K562 (cell line): ENCODE measurements at regions not wholly inside any gene's neighbourhood (a gene's known extent, or its start where the extent isn't known, plus 50 kb on each side); places are given as distances from the start of the nearest gene placed in this dataset.

Source experiments
- ATAC-seq: fragments of 200-7000 bp; cut with Tn5 transposase; 3 replicates; pipeline ENCODE4 v1.9.1; 2020; ENCODE audit warnings: moderate library complexity
- BruUV-seq: library from RNA; stranded (reverse); fragments of 400-500 nt; replicated peaks from 2 replicates; lab custom pipeline; 2021; lab: Mats Ljungman, UMichigan
- CTCF ChIA-PET: fragments of 300-600 bp; formaldehyde crosslinking; extraction: SDS; loops from one replicate; lab custom pipeline; 2021; ENCODE audit warnings: low intra/inter-chr PET ratio; lab: Yijun Ruan, JAX
- POLR2A ChIA-PET: fragments of 300-600, 350-650 bp; sonication (Branson Sonifier 250); formaldehyde crosslinking; extraction: SDS; loops from one replicate; lab custom pipeline; 2021; ENCODE audit warnings: antibody characterized with exemption, inconsistent platforms; lab: Yijun Ruan, JAX
- DNase-seq, 4 experiments: peaks; one replicate each; pipeline versions ENCODE4 v3.0.0 to v3.0.0-alpha.2; 2011 to 2018; ENCODE audit warnings: low spot score in 3 of 4, mixed read lengths in 3 of 4; ENCODE audit errors: extremely low read depth in 1 of 4
- FAIRE-seq: peaks from 2 replicates; lab custom pipeline; 2011; peaks lifted over from hg19 to GRCh38; lab: Jason Lieb, UNC
- H2AFZ ChIP-seq: 2 replicates; pipeline ENCODE4 v1.6.0; 2011; ENCODE audit warnings: low read depth, low read length, control low read depth, inconsistent platforms
- H3K27ac ChIP-seq: fragments of 200-600 bp; 3 replicates; pipeline ENCODE4 v1.8.0; 2011; ENCODE audit warnings: low read depth, mild to moderate bottlenecking, control low read depth, inconsistent platforms, low read length, moderate library complexity, mixed read lengths; ENCODE audit errors: extremely low read depth
- H3K27me3 ChIP-seq, 2 experiments: fragments of 300-600 bp in 1 of 2; 2 replicates in 1 of 2; 3 replicates in 1 of 2; pipeline versions ENCODE4 v1.6.0 to v1.8.0; 2011; ENCODE audit warnings: inconsistent platforms in 2 of 2, low read length in 2 of 2, mild to moderate bottlenecking in 1 of 2, mixed read lengths in 1 of 2, moderate library complexity in 1 of 2; ENCODE audit not compliant: control insufficient read depth in 2 of 2, insufficient read depth in 2 of 2
- H3K36me3 ChIP-seq: fragments of 300-600 bp; 3 replicates; pipeline ENCODE4 v1.8.0; 2011; ENCODE audit warnings: mild to moderate bottlenecking, low read length, inconsistent platforms; ENCODE audit not compliant: control insufficient read depth, insufficient read depth
- H3K4me1 ChIP-seq, 2 experiments: fragments of 200-600 bp in 1 of 2; replicated peaks in 1 of 2; 2 replicates in 1 of 2; 3 replicates in 1 of 2; pipeline versions ENCODE4 v1.5.1 to v1.8.0; 2011; ENCODE audit warnings: inconsistent platforms in 2 of 2, low read length in 2 of 2, mild to moderate bottlenecking in 1 of 2, mixed read lengths in 1 of 2, moderate library complexity in 1 of 2; ENCODE audit not compliant: control insufficient read depth in 2 of 2, insufficient read depth in 2 of 2
- H3K4me2 ChIP-seq: 2 replicates; pipeline ENCODE4 v1.6.1; 2011; ENCODE audit warnings: low read length, control low read depth, inconsistent platforms, mixed read lengths; ENCODE audit not compliant: insufficient read depth
- H3K4me3 ChIP-seq: fragments of 200-600 bp; sonication (generic), shearing (Covaris generic); 2 replicates; pipeline ENCODE4 v1.5.1; 2016; ENCODE audit warnings: control low read depth, inconsistent platforms
- H3K79me2 ChIP-seq: fragments of 200-600 bp; 3 replicates; pipeline ENCODE4 v1.8.0; 2011; ENCODE audit warnings: low read length, inconsistent platforms; ENCODE audit not compliant: control insufficient read depth, insufficient read depth
- H3K9ac ChIP-seq, 2 experiments: 2 replicates each; pipeline versions ENCODE4 v1.6.0 to v1.6.1; 2011; ENCODE audit warnings: low read depth in 2 of 2, low read length in 2 of 2, control low read depth in 1 of 2, inconsistent platforms in 1 of 2, mild to moderate bottlenecking in 1 of 2, mixed read lengths in 1 of 2; ENCODE audit not compliant: insufficient read depth in 1 of 2
- H3K9me1 ChIP-seq: one replicate; pipeline ENCODE4 v1.6.0; 2011; ENCODE audit warnings: inconsistent platforms, mild to moderate bottlenecking, low read length, moderate library complexity; ENCODE audit not compliant: control insufficient read depth, insufficient read depth
- H3K9me3 ChIP-seq: replicated peaks from 2 replicates; pipeline ENCODE4 v1.5.1; 2011; ENCODE audit warnings: low read depth, low read length, inconsistent platforms; ENCODE audit not compliant: control insufficient read depth, insufficient read depth
- H4K20me1 ChIP-seq: replicated peaks from 2 replicates; pipeline ENCODE4 v1.6.1; 2011; ENCODE audit warnings: low read length, inconsistent platforms, mixed read lengths; ENCODE audit not compliant: control insufficient read depth, insufficient read depth
- WGBS: fragments of 100-300 bp; shearing (Covaris generic); methylation state at CpG from one replicate; pipeline ENCODE4 v1.1.6; 2016; ENCODE audit warnings: low coverage, mixed read lengths; ENCODE audit not compliant: insufficient coverage; ENCODE audit errors: missing lambda C conversion rate; 5-methylcytosine and 5-hydroxymethylcytosine counted together
- in situ Hi-C: fragments of 300-500 bp; cut with MboI; formaldehyde crosslinking; loops from 4 replicates; pipeline ENCODE4 v1.15.0; 2018; ENCODE audit warnings: inconsistent platforms, mixed read lengths
- intact Hi-C: fragments of 100-400 bp; cut with micrococcal nuclease; formaldehyde crosslinking; loops from 2 replicates; pipeline ENCODE4 v1.14.2; 2022
- TF ChIP-seq, protein P1 (sequence below), 2 experiments: fragments of 450-650 bp; formaldehyde crosslinking in 1 of 2; IDR thresholded peaks; 2 replicates each; pipeline versions ENCODE4 v1.4.0 to v1.6.1; 2014 to 2020; ENCODE audit warnings: mild to moderate bottlenecking in 2 of 2, borderline replicate concordance in 1 of 2, low read depth in 1 of 2
- TF ChIP-seq, protein P2 (sequence below): sonication (generic); formaldehyde crosslinking; IDR thresholded peaks from 2 replicates; pipeline ENCODE4 v1.4.0; 2020; ENCODE audit warnings: mild to moderate bottlenecking, missing genetic modification reagents
- TF ChIP-seq, protein P3 (sequence below): fragments of 250-450 bp; sonication (Bioruptor Pico); IDR thresholded peaks from 2 replicates; pipeline ENCODE4 v1.9.0; 2021; ENCODE audit warnings: mild to moderate bottlenecking, inconsistent platforms

DNA sequence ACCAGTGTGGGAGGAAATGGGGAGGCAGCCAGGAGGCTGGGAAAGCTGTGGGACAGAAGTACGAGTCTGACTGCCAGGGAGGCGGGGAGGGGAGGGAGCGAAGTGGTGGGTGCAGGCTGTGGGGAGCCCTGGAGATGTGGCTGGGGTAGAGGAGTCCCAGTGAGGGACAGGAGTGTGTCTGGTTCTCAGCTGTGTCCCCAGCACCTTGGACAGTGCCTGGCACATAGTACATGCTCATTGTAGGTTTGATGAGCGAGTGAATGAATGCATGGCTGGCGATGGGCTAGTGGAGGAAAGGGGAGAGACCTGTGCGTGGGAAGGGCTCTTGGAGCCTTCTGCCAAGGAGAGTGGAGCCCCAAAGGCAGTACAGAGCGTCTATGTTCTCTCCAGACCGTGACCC, 104.1 kb downstream of the SIK1 start (continued):
- TF ChIP-seq, protein P1, sequence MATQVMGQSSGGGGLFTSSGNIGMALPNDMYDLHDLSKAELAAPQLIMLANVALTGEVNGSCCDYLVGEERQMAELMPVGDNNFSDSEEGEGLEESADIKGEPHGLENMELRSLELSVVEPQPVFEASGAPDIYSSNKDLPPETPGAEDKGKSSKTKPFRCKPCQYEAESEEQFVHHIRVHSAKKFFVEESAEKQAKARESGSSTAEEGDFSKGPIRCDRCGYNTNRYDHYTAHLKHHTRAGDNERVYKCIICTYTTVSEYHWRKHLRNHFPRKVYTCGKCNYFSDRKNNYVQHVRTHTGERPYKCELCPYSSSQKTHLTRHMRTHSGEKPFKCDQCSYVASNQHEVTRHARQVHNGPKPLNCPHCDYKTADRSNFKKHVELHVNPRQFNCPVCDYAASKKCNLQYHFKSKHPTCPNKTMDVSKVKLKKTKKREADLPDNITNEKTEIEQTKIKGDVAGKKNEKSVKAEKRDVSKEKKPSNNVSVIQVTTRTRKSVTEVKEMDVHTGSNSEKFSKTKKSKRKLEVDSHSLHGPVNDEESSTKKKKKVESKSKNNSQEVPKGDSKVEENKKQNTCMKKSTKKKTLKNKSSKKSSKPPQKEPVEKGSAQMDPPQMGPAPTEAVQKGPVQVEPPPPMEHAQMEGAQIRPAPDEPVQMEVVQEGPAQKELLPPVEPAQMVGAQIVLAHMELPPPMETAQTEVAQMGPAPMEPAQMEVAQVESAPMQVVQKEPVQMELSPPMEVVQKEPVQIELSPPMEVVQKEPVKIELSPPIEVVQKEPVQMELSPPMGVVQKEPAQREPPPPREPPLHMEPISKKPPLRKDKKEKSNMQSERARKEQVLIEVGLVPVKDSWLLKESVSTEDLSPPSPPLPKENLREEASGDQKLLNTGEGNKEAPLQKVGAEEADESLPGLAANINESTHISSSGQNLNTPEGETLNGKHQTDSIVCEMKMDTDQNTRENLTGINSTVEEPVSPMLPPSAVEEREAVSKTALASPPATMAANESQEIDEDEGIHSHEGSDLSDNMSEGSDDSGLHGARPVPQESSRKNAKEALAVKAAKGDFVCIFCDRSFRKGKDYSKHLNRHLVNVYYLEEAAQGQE (IDR thresholded peaks at IDR 0.05; ENCODE audit: borderline replicate concordance): peak; percentile 97
- TF ChIP-seq, protein P1 (CRISPR knock-in tag; IDR thresholded peaks at IDR 0.05; ENCODE audit: low read depth): peak; percentile 93

DNA sequence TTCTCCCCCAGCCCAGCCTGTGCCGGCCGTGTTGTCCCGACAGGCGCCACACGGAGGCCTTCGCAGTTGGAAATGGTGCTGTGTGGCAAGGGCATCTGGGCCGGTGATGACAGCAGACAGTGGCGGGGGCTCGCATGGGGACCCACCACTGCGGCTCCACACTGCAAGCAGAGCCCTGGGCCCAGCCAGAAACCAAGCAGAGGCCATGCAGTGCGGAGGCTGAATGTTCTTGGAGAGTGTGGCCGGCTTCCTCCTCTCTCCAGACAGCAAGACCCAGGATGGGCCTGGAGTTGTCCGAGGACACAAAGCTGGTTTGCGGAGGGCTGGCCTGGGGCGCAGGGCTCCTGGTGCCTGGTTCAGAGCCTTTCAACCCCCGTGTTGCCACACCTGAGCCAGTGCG, 104.6 kb downstream of the SIK1 start:
- Histone ChIP-seq H3K9me1 (no peaks in the 10 kb centered on the region), H3K4me2 (no peak overlapping the region), H4K20me1 (peaks cover 24% of the 10 kb centered on the region; the same call in 1 of the 2 replicates), H3K27me3 (peaks cover 46 to 86% of the 10 kb centered on the region in 2 experiments; a peak in 4 of 5 replicates), H3K79me2 (no peaks in the 10 kb centered on the region), H3K36me3 (no peaks in the 10 kb centered on the region), H3K4me3 (no peak overlapping the region), H3K9ac (no peak overlapping the region), H3K27ac (no peak overlapping the region), H3K4me1 (peaks cover 0 to 24% of the 10 kb centered on the region in 2 experiments; a peak in 3 of 5 replicates), H2AFZ (no peak overlapping the region), H3K9me3 (no peaks in the 10 kb centered on the region)
- WGBS: 2% methylated on average over 15 of the region's 17 CpGs
- no peak for FAIRE-seq
- CTCF ChIA-PET: no interaction called here
- in situ Hi-C loops (no loop called here), intact Hi-C loops (no loop called here)
- TF ChIP-seq, protein P2, sequence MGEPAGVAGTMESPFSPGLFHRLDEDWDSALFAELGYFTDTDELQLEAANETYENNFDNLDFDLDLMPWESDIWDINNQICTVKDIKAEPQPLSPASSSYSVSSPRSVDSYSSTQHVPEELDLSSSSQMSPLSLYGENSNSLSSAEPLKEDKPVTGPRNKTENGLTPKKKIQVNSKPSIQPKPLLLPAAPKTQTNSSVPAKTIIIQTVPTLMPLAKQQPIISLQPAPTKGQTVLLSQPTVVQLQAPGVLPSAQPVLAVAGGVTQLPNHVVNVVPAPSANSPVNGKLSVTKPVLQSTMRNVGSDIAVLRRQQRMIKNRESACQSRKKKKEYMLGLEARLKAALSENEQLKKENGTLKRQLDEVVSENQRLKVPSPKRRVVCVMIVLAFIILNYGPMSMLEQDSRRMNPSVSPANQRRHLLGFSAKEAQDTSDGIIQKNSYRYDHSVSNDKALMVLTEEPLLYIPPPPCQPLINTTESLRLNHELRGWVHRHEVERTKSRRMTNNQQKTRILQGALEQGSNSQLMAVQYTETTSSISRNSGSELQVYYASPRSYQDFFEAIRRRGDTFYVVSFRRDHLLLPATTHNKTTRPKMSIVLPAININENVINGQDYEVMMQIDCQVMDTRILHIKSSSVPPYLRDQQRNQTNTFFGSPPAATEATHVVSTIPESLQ (CRISPR knock-in tag): no peak
- TF ChIP-seq, protein P3, sequence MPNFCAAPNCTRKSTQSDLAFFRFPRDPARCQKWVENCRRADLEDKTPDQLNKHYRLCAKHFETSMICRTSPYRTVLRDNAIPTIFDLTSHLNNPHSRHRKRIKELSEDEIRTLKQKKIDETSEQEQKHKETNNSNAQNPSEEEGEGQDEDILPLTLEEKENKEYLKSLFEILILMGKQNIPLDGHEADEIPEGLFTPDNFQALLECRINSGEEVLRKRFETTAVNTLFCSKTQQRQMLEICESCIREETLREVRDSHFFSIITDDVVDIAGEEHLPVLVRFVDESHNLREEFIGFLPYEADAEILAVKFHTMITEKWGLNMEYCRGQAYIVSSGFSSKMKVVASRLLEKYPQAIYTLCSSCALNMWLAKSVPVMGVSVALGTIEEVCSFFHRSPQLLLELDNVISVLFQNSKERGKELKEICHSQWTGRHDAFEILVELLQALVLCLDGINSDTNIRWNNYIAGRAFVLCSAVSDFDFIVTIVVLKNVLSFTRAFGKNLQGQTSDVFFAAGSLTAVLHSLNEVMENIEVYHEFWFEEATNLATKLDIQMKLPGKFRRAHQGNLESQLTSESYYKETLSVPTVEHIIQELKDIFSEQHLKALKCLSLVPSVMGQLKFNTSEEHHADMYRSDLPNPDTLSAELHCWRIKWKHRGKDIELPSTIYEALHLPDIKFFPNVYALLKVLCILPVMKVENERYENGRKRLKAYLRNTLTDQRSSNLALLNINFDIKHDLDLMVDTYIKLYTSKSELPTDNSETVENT (CRISPR knock-in tag): no peak
- POLR2A ChIA-PET: interaction anchor here (0.8 kb wide), 1 partner anchor 124 kb away, joined by 3 read pairs; no protein-coding TSS in a partner anchor
- BruUV-seq: no TSS peak
- DNase-seq: no peak
- ATAC-seq: no peak
